HL-60 (cell line): ENCODE measurements at regions not wholly inside any gene's neighbourhood (a gene's known extent, or its start where the extent isn't known, plus 50 kb on each side); places are given as distances from the start of the nearest gene placed in this dataset.

Source experiments
- DNase-seq, 2 experiments: peaks; one replicate each; pipeline ENCODE4 v3.0.0-alpha.2; 2010 to 2020; ENCODE audit warnings: low read depth in 1 of 2, low spot score in 1 of 2
- H3K27ac ChIP-seq: fragments of 250-450 bp; sonication (Bioruptor Pico); replicated peaks from 2 replicates; pipeline ENCODE4 v1.5.1; 2020; ENCODE audit warnings: mild to moderate bottlenecking, moderate library complexity
- H3K27me3 ChIP-seq: fragments of 250-450 bp; sonication (Bioruptor Pico); 2 replicates; pipeline ENCODE4 v1.5.1; 2021; ENCODE audit warnings: mild to moderate bottlenecking, moderate library complexity; ENCODE audit not compliant: insufficient read depth, poor library complexity, severe bottlenecking
- H3K4me3 ChIP-seq: replicated peaks from 2 replicates; pipeline ENCODE4 v1.5.1; 2011; ENCODE audit warnings: mild to moderate bottlenecking, control low read depth, low read length; ENCODE audit not compliant: insufficient read depth
- CTCF ChIP-seq: IDR thresholded peaks from one replicate; pipeline ENCODE4 v1.5.1; 2011; ENCODE audit warnings: low read length, control low read depth, inconsistent platforms; ENCODE audit not compliant: insufficient read depth
- GABPA ChIP-seq: IDR thresholded peaks from 2 replicates; pipeline ENCODE4 v1.6.1; 2012; ENCODE audit warnings: low read depth
- POLR2AphosphoS5 ChIP-seq: IDR thresholded peaks from 2 replicates; pipeline ENCODE4 v1.6.1; 2012; ENCODE audit warnings: low read depth
- REST ChIP-seq: IDR thresholded peaks from 2 replicates; pipeline ENCODE4 v1.6.1; 2012; ENCODE audit warnings: low read depth; ENCODE audit not compliant: insufficient replicate concordance
- SPI1 ChIP-seq: IDR thresholded peaks from 2 replicates; pipeline ENCODE4 v1.6.1; 2012; ENCODE audit warnings: low read depth, mild to moderate bottlenecking, borderline replicate concordance

GRCh38 chr7:11290863-11291262, 317.2 kb downstream of the PHF14 start:
- TF ChIP-seq SPI1 (no peak), POLR2AphosphoS5 (no peak), CTCF (no peak), GABPA (no peak), REST (no peak)
- H3K27ac ChIP-seq: no peak overlapping the region

GRCh38 chr7:11294218-11294617, 320.5 kb downstream of the PHF14 start:
- DNase-seq: no peak
- Histone ChIP-seq H3K27ac (no peak overlapping the region), H3K27me3 (no peaks in the 10 kb centered on the region), H3K4me3 (no peak overlapping the region)
- TF ChIP-seq POLR2AphosphoS5: no peak
- no peak for TF ChIP-seq REST
- TF ChIP-seq CTCF: no peak
- no peak for TF ChIP-seq SPI1
- no peak for TF ChIP-seq GABPA

More at GRCh38 chr7:11290863-11291262, 317.2 kb downstream of the PHF14 start:
- DNase-seq: no peak
- H3K27me3 ChIP-seq: no peaks in the 10 kb centered on the region
- H3K4me3 ChIP-seq: no peak overlapping the region

- no peak overlapping the region for H3K27ac ChIP-seq
- no peak overlapping the region for H3K4me3 ChIP-seq
- TF ChIP-seq REST (no peak), POLR2AphosphoS5 (no peak), SPI1 (no peak), CTCF (no peak), GABPA (no peak)
- no peaks in the 10 kb centered on the region for H3K27me3 ChIP-seq
- DNase-seq: no peak
Measured at GRCh38 chr7:11294965-11295364, 321.3 kb downstream of the PHF14 start.
